ENCODE measurements at regions not wholly inside any gene's neighbourhood (a gene's known extent, or its start where the extent isn't known, plus 50 kb on each side); places are given as distances from the start of the nearest gene placed in this dataset.

- intact Hi-C loops (cut with micrococcal nuclease), result no loop called here
- ChIA-PET CTCF (no interaction called here), POLR2A (no interaction called here)
- peaks cover 0 to 13% (median 6%) of the 10 kb centered on the region in 5 donors for H3K36me3 Mint-ChIP-seq
- no peak overlapping the region for H3K4me3 Mint-ChIP-seq
- no peak overlapping the region for H3K27ac Mint-ChIP-seq
- no peaks in the 10 kb centered on the region for H3K36me3 ChIP-seq (ENCODE audit: control insufficient read depth in 2 of 3, insufficient read depth in 3 of 3, low read length in 3 of 3)
- no peaks in the 10 kb centered on the region for H3K4me1 ChIP-seq (ENCODE audit: control insufficient read depth in 2 of 2, insufficient read depth in 2 of 2, low read length in 2 of 2)
- H3K27ac ChIP-seq (ENCODE audit: low read depth, low read length), result no peak overlapping the region
- peaks cover 0 to 2% (median 0%) of the 10 kb centered on the region in 7 donors for H3K4me1 Mint-ChIP-seq
- no peak for DNase-seq
- no peaks in the 10 kb centered on the region for H3K27me3 ChIP-seq (ENCODE audit: control insufficient read depth in 2 of 2, insufficient read depth in 2 of 2, low read length in 2 of 2)
- H3K27me3 Mint-ChIP-seq, result peaks cover 8 to 21% (median 10%) of the 10 kb centered on the region in 5 donors
- no peak for ATAC-seq
- peaks cover 0 to 38% (median 25%) of the 10 kb centered on the region in 11 donors for H3K9me3 Mint-ChIP-seq
- no peaks in the 10 kb centered on the region for H3K9me3 ChIP-seq (ENCODE audit: control insufficient read depth in 2 of 3, low read length in 3 of 3)
- no peak overlapping the region for H3K4me3 ChIP-seq (ENCODE audit: low read length)
These were observed 234.4 kb upstream of the GPRIN3 start for GRCh38 chr4:89541998-89542397.

GRCh38 chr4:89539797-89540711 lies 232.5 kb upstream of the GPRIN3 start:
- Histone ChIP-seq H3K27ac (ENCODE audit: low read depth, low read length) (no peak overlapping the region), H3K9me3 (ENCODE audit: control insufficient read depth in 2 of 3, low read length in 3 of 3) (no peaks in the 10 kb centered on the region), H3K36me3 (ENCODE audit: control insufficient read depth in 2 of 3, insufficient read depth in 3 of 3, low read length in 3 of 3) (no peaks in the 10 kb centered on the region), H3K4me1 (ENCODE audit: control insufficient read depth in 2 of 2, insufficient read depth in 2 of 2, low read length in 2 of 2) (no peaks in the 10 kb centered on the region), H3K27me3 (ENCODE audit: control insufficient read depth in 2 of 2, insufficient read depth in 2 of 2, low read length in 2 of 2) (no peaks in the 10 kb centered on the region), H3K4me3 (ENCODE audit: low read length) (no peak overlapping the region)
- Mint-ChIP-seq H3K4me1 (peaks cover 0 to 2% (median 0%) of the 10 kb centered on the region in 7 donors), H3K9me3 (peaks cover 1 to 33% (median 18%) of the 10 kb centered on the region in 11 donors), H3K27ac (no peak overlapping the region), H3K4me3 (no peak overlapping the region), H3K27me3 (peaks cover 15 to 28% (median 16%) of the 10 kb centered on the region in 5 donors), H3K36me3 (peaks cover 0 to 13% (median 9%) of the 10 kb centered on the region in 5 donors)
- CTCF ChIA-PET, result interaction anchor here (0.6 kb wide), 1 partner anchor 178 kb away, joined by 3 read pairs; no protein-coding TSS in a partner anchor
- intact Hi-C loops (cut with micrococcal nuclease), result no loop called here
- POLR2A ChIA-PET, result no interaction called here
- DNase-seq (no peak), ATAC-seq (no peak)

GRCh38 chr4:89539374-89539773 lies 231.8 kb upstream of the GPRIN3 start:
- Mint-ChIP-seq H3K27me3 (peaks cover 16 to 32% (median 20%) of the 10 kb centered on the region in 5 donors), H3K9me3 (peaks cover 1 to 26% (median 15%) of the 10 kb centered on the region in 11 donors), H3K4me1 (peaks cover 0 to 2% (median 0%) of the 10 kb centered on the region in 7 donors), H3K27ac (no peak overlapping the region), H3K36me3 (peaks cover 0 to 13% (median 8%) of the 10 kb centered on the region in 5 donors), H3K4me3 (no peak overlapping the region)
- CTCF ChIA-PET, result no interaction called here
- H3K27ac ChIP-seq (ENCODE audit: low read depth, low read length), result no peak overlapping the region
- DNase-seq (no peak), ATAC-seq (no peak)
- H3K4me3 ChIP-seq (ENCODE audit: low read length), result no peak overlapping the region
- POLR2A ChIA-PET, result no interaction called here
- H3K4me1 ChIP-seq (ENCODE audit: control insufficient read depth in 2 of 2, insufficient read depth in 2 of 2, low read length in 2 of 2), result no peaks in the 10 kb centered on the region
- H3K9me3 ChIP-seq (ENCODE audit: control insufficient read depth in 2 of 3, low read length in 3 of 3), result no peaks in the 10 kb centered on the region
- intact Hi-C loops (cut with micrococcal nuclease), result no loop called here
- H3K36me3 ChIP-seq (ENCODE audit: control insufficient read depth in 2 of 3, insufficient read depth in 3 of 3, low read length in 3 of 3), result no peaks in the 10 kb centered on the region
- no peaks in the 10 kb centered on the region for H3K27me3 ChIP-seq (ENCODE audit: control insufficient read depth in 2 of 2, insufficient read depth in 2 of 2, low read length in 2 of 2)

GRCh38 chr4:89538886-89539285 lies 231.3 kb upstream of the GPRIN3 start:
- ATAC-seq, result no peak
- Mint-ChIP-seq H3K27me3 (peaks cover 19 to 37% (median 20%) of the 10 kb centered on the region in 5 donors), H3K4me1 (peaks cover 0 to 2% (median 0%) of the 10 kb centered on the region in 7 donors), H3K9me3 (peaks cover 0 to 23% (median 12%) of the 10 kb centered on the region in 11 donors), H3K27ac (no peak overlapping the region), H3K36me3 (peaks cover 0 to 13% (median 5%) of the 10 kb centered on the region in 5 donors), H3K4me3 (no peak overlapping the region)
- CTCF ChIA-PET, result no interaction called here
- DNase-seq, result no peak
- Histone ChIP-seq H3K4me3 (ENCODE audit: low read length) (no peak overlapping the region), H3K36me3 (ENCODE audit: control insufficient read depth in 2 of 3, insufficient read depth in 3 of 3, low read length in 3 of 3) (no peaks in the 10 kb centered on the region), H3K27ac (ENCODE audit: low read depth, low read length) (no peak overlapping the region), H3K9me3 (ENCODE audit: control insufficient read depth in 2 of 3, low read length in 3 of 3) (no peaks in the 10 kb centered on the region), H3K27me3 (ENCODE audit: control insufficient read depth in 2 of 2, insufficient read depth in 2 of 2, low read length in 2 of 2) (no peaks in the 10 kb centered on the region), H3K4me1 (ENCODE audit: control insufficient read depth in 2 of 2, insufficient read depth in 2 of 2, low read length in 2 of 2) (no peaks in the 10 kb centered on the region)
- intact Hi-C loops (cut with micrococcal nuclease), result no loop called here
- POLR2A ChIA-PET, result no interaction called here

- H3K27me3 ChIP-seq (ENCODE audit: control insufficient read depth in 2 of 2, insufficient read depth in 2 of 2, low read length in 2 of 2), result no peaks in the 10 kb centered on the region
- H3K4me1 ChIP-seq (ENCODE audit: control insufficient read depth in 2 of 2, insufficient read depth in 2 of 2, low read length in 2 of 2), result no peaks in the 10 kb centered on the region
- H3K27ac Mint-ChIP-seq, result no peak overlapping the region
- ChIA-PET CTCF (no interaction called here), POLR2A (no interaction called here)
- H3K9me3 ChIP-seq (ENCODE audit: control insufficient read depth in 2 of 3, low read length in 3 of 3), result no peaks in the 10 kb centered on the region
- H3K4me3 ChIP-seq (ENCODE audit: low read length), result no peak overlapping the region
- peaks cover 19 to 38% (median 20%) of the 10 kb centered on the region in 5 donors for H3K27me3 Mint-ChIP-seq
- ATAC-seq (no peak), DNase-seq (no peak)
- H3K27ac ChIP-seq (ENCODE audit: low read depth, low read length), result no peak overlapping the region
- H3K36me3 Mint-ChIP-seq, result peaks cover 0 to 11% (median 3%) of the 10 kb centered on the region in 5 donors
- peaks cover 0 to 2% (median 0%) of the 10 kb centered on the region in 7 donors for H3K4me1 Mint-ChIP-seq
- peaks cover 0 to 16% (median 6%) of the 10 kb centered on the region in 11 donors for H3K9me3 Mint-ChIP-seq
- no peak overlapping the region for H3K4me3 Mint-ChIP-seq
- H3K36me3 ChIP-seq (ENCODE audit: control insufficient read depth in 2 of 3, insufficient read depth in 3 of 3, low read length in 3 of 3), result no peaks in the 10 kb centered on the region
- intact Hi-C loops (cut with micrococcal nuclease), result no loop called here
These were observed 230.6 kb upstream of the GPRIN3 start for GRCh38 chr4:89538171-89538570.

GRCh38 chr4:89537281-89537680 lies 229.7 kb upstream of the GPRIN3 start:
- Mint-ChIP-seq H3K27ac (no peak overlapping the region), H3K4me1 (peaks cover 0 to 2% (median 0%) of the 10 kb centered on the region in 7 donors), H3K4me3 (no peak overlapping the region), H3K36me3 (peaks cover 0 to 6% (median 0%) of the 10 kb centered on the region in 5 donors), H3K9me3 (peaks cover 0 to 9% (median 4%) of the 10 kb centered on the region in 11 donors), H3K27me3 (peaks cover 19 to 41% (median 23%) of the 10 kb centered on the region in 5 donors)
- Histone ChIP-seq H3K27me3 (ENCODE audit: control insufficient read depth in 2 of 2, insufficient read depth in 2 of 2, low read length in 2 of 2) (no peaks in the 10 kb centered on the region), H3K4me1 (ENCODE audit: control insufficient read depth in 2 of 2, insufficient read depth in 2 of 2, low read length in 2 of 2) (no peaks in the 10 kb centered on the region), H3K27ac (ENCODE audit: low read depth, low read length) (no peak overlapping the region), H3K9me3 (ENCODE audit: control insufficient read depth in 2 of 3, low read length in 3 of 3) (no peaks in the 10 kb centered on the region), H3K36me3 (ENCODE audit: control insufficient read depth in 2 of 3, insufficient read depth in 3 of 3, low read length in 3 of 3) (no peaks in the 10 kb centered on the region), H3K4me3 (ENCODE audit: low read length) (no peak overlapping the region)
- intact Hi-C loops (cut with micrococcal nuclease), result no loop called here
- no peak for ATAC-seq
- no peak for DNase-seq
- POLR2A ChIA-PET, result no interaction called here
- CTCF ChIA-PET, result no interaction called here
